PC-3 (cell line): ENCODE measurements at regions not wholly inside any gene's neighbourhood (a gene's known extent, or its start where the extent isn't known, plus 50 kb on each side); places are given as distances from the start of the nearest gene placed in this dataset.
"Not testable (repeated sequence)": the region's sequence is repeated elsewhere in the genome, so short reads cannot be mapped to it uniquely, and the experiment has no call there.

ENCODE experiments used
- ATAC-seq: fragments of 200-7000 bp; cut with Tn5 transposase; 2 replicates; pipeline ENCODE4 v1.9.1; 2020; ENCODE audit warnings: mild to moderate bottlenecking, moderate library complexity
- BruUV-seq: library from RNA; stranded (reverse); fragments of 400-500 nt; replicated peaks from 2 replicates; lab custom pipeline; 2021; lab: Mats Ljungman, UMichigan
- CTCF ChIA-PET: fragments of 300-600 bp; sonication (Branson Sonifier 250); formaldehyde crosslinking; loops from one replicate; lab custom pipeline; 2022; ENCODE audit warnings: antibody characterized with exemption; lab: Charles Lee
- POLR2A ChIA-PET: fragments of 300-600 bp; sonication (Branson Sonifier 250); formaldehyde crosslinking; loops from one replicate; lab custom pipeline; 2022; ENCODE audit warnings: antibody characterized with exemption; ENCODE audit not compliant: unreplicated experiment; lab: Charles Lee
- DNase-seq: peaks from one replicate; pipeline ENCODE4 v3.0.0-alpha.2; 2015
- H2AFZ ChIP-seq: fragments of 300-600 bp; sonication (generic); 2 replicates; pipeline ENCODE4 v1.6.0; 2016; ENCODE audit warnings: antibody characterized with exemption, low read length
- H3F3A ChIP-seq: fragments of 300-600 bp; sonication (generic); one replicate; pipeline ENCODE4 v1.6.0; 2017; ENCODE audit warnings: antibody characterized with exemption, low read length, control low read depth, mild to moderate bottlenecking; ENCODE audit not compliant: unreplicated experiment
- H3K27ac ChIP-seq: fragments of 300-600 bp; sonication (generic); 2 replicates; pipeline ENCODE4 v1.5.1; 2016; ENCODE audit warnings: mild to moderate bottlenecking, low read length
- H3K27me3 ChIP-seq: fragments of 300-600 bp; sonication (generic); 2 replicates; pipeline ENCODE4 v1.6.1; 2016; ENCODE audit warnings: low read length, mixed read lengths
- H3K36me3 ChIP-seq: fragments of 300-600 bp; sonication (generic); 2 replicates; pipeline ENCODE4 v1.6.1; 2016; ENCODE audit warnings: low read depth, mixed run types, low read length, mixed read lengths
- H3K4me1 ChIP-seq: fragments of 300-600 bp; sonication (generic); 2 replicates; pipeline ENCODE4 v1.5.1; 2016; ENCODE audit warnings: low read length; ENCODE audit not compliant: insufficient read depth
- H3K4me2 ChIP-seq: fragments of 300-600 bp; sonication (generic); 2 replicates; pipeline ENCODE4 v1.6.0; 2016; ENCODE audit warnings: low read length
- H3K4me3 ChIP-seq: fragments of 300-600 bp; sonication (generic); 2 replicates; pipeline ENCODE4 v1.5.1; 2016; ENCODE audit warnings: mild to moderate bottlenecking, low read length, mixed read lengths
- H3K79me2 ChIP-seq: fragments of 300-600 bp; sonication (generic); 2 replicates; pipeline ENCODE4 v1.6.1; 2017; ENCODE audit warnings: low read length, mixed read lengths
- H3K9ac ChIP-seq: fragments of 300-600 bp; sonication (generic); 2 replicates; pipeline ENCODE4 v1.6.0; 2016; ENCODE audit warnings: mild to moderate bottlenecking, low read length
- H3K9me2 ChIP-seq: fragments of 300-600 bp; sonication (generic); replicated peaks from 2 replicates; pipeline ENCODE4 v1.6.1; 2016; ENCODE audit warnings: mixed run types, low read length, mixed read lengths
- H3K9me3 ChIP-seq: fragments of 300-600 bp; sonication (generic); 2 replicates; pipeline ENCODE4 v1.6.1; 2016; ENCODE audit warnings: low read length, mixed read lengths
- H4K20me1 ChIP-seq: fragments of 300-600 bp; sonication (generic); 2 replicates; pipeline ENCODE4 v1.6.1; 2016; ENCODE audit warnings: low read length, mixed read lengths
- EZH2 ChIP-seq: fragments of 300-600 bp; sonication (generic); IDR thresholded peaks from one replicate; pipeline ENCODE4 v1.6.1; 2017; ENCODE audit warnings: antibody characterized with exemption, mild to moderate bottlenecking, low read length; ENCODE audit not compliant: unreplicated experiment
- EZH2phosphoT487 ChIP-seq: fragments of 300-600 bp; sonication (generic); IDR thresholded peaks from 2 replicates; pipeline ENCODE4 v1.6.1; 2018; ENCODE audit warnings: mild to moderate bottlenecking, antibody characterized with exemption, low read length, borderline replicate concordance
- intact Hi-C: fragments of 100-400 bp; cut with micrococcal nuclease; formaldehyde crosslinking; loops from 2 replicates; pipeline ENCODE4 v1.9.0; 2023
- TF ChIP-seq, protein P1 (sequence below): fragments of 300-600 bp; sonication (generic); conservative IDR thresholded peaks from 2 replicates; pipeline ENCODE4 v1.5.1; 2017; ENCODE audit warnings: antibody characterized with exemption, low read depth, mild to moderate bottlenecking, low read length

DNA sequence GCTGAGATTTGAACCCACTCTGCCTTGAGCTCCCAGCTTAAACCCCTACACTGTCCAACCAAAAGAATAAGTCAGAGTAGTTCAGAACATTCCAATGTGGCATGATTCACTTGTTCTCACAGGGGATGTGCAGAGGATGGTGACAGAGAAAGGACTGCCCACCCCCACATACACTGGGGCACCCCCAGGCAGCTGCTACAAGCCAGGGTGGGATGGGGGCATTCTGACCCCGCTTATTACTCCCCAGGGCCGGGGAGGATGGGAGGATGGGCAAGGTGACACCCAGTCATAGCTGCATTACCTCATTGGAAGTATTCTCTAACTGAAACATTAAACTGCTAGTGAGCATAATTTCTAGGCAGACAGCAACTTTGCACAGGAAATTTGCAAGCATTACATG lies 126.0 kb upstream of the PRR20G start:
- no TSS peak for BruUV-seq
- Histone ChIP-seq H3K4me1 (no peaks in the 10 kb centered on the region), H2AFZ (no peak overlapping the region), H3K4me3 (no peak overlapping the region), H3K79me2 (no peaks in the 10 kb centered on the region), H3K9me3 (no peaks in the 10 kb centered on the region), H3K4me2 (no peak overlapping the region), H3K27me3 (peaks cover 71% of the 10 kb centered on the region), H3K36me3 (no peaks in the 10 kb centered on the region), H3K9ac (no peak overlapping the region), H3K27ac (no peak overlapping the region), H4K20me1 (no peaks in the 10 kb centered on the region), H3K9me2 (no peaks in the 10 kb centered on the region), H3F3A (no peaks in the 10 kb centered on the region)
- TF ChIP-seq EZH2phosphoT487, result no peak
- TF ChIP-seq, protein P1, sequence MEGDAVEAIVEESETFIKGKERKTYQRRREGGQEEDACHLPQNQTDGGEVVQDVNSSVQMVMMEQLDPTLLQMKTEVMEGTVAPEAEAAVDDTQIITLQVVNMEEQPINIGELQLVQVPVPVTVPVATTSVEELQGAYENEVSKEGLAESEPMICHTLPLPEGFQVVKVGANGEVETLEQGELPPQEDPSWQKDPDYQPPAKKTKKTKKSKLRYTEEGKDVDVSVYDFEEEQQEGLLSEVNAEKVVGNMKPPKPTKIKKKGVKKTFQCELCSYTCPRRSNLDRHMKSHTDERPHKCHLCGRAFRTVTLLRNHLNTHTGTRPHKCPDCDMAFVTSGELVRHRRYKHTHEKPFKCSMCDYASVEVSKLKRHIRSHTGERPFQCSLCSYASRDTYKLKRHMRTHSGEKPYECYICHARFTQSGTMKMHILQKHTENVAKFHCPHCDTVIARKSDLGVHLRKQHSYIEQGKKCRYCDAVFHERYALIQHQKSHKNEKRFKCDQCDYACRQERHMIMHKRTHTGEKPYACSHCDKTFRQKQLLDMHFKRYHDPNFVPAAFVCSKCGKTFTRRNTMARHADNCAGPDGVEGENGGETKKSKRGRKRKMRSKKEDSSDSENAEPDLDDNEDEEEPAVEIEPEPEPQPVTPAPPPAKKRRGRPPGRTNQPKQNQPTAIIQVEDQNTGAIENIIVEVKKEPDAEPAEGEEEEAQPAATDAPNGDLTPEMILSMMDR, result no peak
- no peak for TF ChIP-seq EZH2
- ChIA-PET POLR2A (no interaction called here), CTCF (no interaction called here)
- no peak for DNase-seq
- no peak for ATAC-seq
- intact Hi-C loops, result no loop called here

DNA sequence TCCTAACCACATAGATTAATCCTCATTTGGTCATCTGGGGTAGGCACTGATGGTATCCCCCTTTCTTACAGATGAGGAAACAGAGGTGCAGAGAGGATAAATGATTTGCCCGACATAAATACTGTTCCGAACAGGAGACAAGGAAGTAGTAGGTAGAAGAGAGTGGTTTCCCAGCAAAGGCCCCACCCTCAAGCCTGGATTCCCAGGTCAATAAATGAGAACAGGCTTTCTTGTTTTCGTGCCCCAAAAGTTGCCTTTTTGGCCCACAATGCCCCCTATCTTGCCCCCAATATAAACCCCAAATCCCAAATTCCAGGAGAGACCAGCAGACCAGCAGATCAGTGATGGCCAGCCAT lies 125.5 kb upstream of the PRR20G start:
- Histone ChIP-seq H2AFZ (no peak overlapping the region), H3F3A (no peaks in the 10 kb centered on the region), H3K79me2 (no peaks in the 10 kb centered on the region), H3K9ac (no peak overlapping the region), H3K4me2 (no peak overlapping the region), H3K27me3 (peaks cover 71% of the 10 kb centered on the region), H3K9me2 (no peaks in the 10 kb centered on the region), H3K9me3 (no peaks in the 10 kb centered on the region), H3K27ac (no peak overlapping the region), H3K4me1 (no peaks in the 10 kb centered on the region), H4K20me1 (no peaks in the 10 kb centered on the region), H3K36me3 (no peaks in the 10 kb centered on the region), H3K4me3 (no peak overlapping the region)
- DNase-seq (no peak), ATAC-seq (no peak)
- TF ChIP-seq EZH2phosphoT487 (no peak), EZH2 (no peak)
- TF ChIP-seq, protein P1, result no peak
- POLR2A ChIA-PET, result no interaction called here
- BruUV-seq, result no TSS peak
- CTCF ChIA-PET, result no interaction called here
- intact Hi-C loops, result no loop called here

DNA sequence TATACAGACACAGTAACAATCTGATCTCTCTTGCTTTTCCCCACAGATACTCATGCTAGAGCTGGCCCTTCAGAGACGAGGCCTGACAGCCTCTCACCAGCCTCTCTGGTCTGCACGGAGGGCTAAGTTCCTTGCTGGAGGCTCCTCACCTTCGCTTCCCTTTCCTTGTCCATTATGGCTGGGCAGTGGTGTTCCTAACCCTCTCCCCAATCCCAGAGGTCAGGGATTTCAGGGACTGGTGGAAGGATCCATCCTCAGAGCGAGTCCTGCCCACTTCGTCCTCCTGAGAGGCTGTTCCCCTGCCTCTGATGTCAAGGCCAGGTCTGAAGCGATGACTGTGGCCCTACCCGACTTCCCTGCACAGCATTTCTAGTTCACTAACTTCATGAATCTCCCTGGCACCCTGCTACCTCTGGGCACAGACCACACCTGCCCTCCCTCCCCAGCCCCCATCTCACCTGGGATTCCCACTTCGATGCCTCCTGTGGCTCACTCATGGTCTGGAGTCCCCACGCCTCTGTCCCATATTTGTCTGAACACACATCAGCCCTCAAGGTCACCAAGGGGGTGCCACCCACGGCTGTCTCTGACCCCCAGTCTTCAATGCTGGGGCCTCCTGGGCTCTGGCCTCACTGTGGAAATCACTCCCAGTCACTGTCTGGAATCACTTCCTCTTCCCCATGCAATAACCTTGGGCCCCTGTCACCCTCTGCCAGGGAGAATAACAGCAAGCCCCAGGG lies 124.9 kb upstream of the PRR20G start:
- BruUV-seq, result no TSS peak
- TF ChIP-seq EZH2 (no peak), EZH2phosphoT487 (no peak)
- TF ChIP-seq, protein P1, result no peak
- Histone ChIP-seq H4K20me1 (no peaks in the 10 kb centered on the region), H3K27ac (no peak overlapping the region), H3K79me2 (no peaks in the 10 kb centered on the region), H3K4me1 (no peaks in the 10 kb centered on the region), H3K4me2 (no peak overlapping the region), H3K27me3 (peaks cover 70% of the 10 kb centered on the region), H3F3A (no peaks in the 10 kb centered on the region), H3K4me3 (no peak overlapping the region), H3K9me2 (no peaks in the 10 kb centered on the region), H3K9ac (no peak overlapping the region), H2AFZ (no peak overlapping the region), H3K36me3 (no peaks in the 10 kb centered on the region), H3K9me3 (no peaks in the 10 kb centered on the region)
- CTCF ChIA-PET, result no interaction called here
- no peak for ATAC-seq
- intact Hi-C loops, result no loop called here
- POLR2A ChIA-PET, result no interaction called here
- DNase-seq, result no peak

DNA sequence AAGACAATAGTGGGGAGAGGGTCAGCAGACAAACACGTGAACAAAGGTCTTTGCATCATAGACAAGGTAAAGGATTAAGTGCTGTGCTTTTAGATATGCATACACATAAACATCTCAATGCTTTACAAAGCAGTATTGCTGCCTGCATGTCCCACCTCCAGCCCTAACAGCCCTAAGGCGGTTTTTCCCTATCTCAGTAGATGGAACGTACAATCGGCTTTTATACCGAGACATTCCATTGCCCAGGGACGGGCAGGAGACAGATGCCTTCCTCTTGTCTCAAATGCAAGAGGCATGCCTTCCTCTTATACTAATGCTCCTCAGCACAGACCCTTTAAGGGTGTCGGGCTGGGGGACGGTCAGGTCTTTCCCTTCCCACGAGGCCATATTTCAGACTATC lies 124.0 kb upstream of the PRR20G start:
- H3K79me2 ChIP-seq, H3K4me2 ChIP-seq, H3K9me3 ChIP-seq, ATAC-seq, H4K20me1 ChIP-seq, H3K4me3 ChIP-seq, H2AFZ ChIP-seq, H3K9ac ChIP-seq, BruUV-seq, CTCF ChIA-PET, H3K9me2 ChIP-seq, H3K36me3 ChIP-seq, H3K4me1 ChIP-seq, DNase-seq, POLR2A ChIA-PET, H3K27ac ChIP-seq, H3F3A ChIP-seq, intact Hi-C loops: not testable (repeated sequence)
- peaks cover 62% of the 10 kb centered on the region for H3K27me3 ChIP-seq
